WTC11 (cell line): ENCODE measurements at regions not wholly inside any gene's neighbourhood (a gene's known extent, or its start where the extent isn't known, plus 50 kb on each side); places are given as distances from the start of the nearest gene placed in this dataset.

Experiments used
- ATF3 ChIP-seq: sonication (generic); formaldehyde crosslinking; conservative IDR thresholded peaks from 2 replicates; pipeline ENCODE4 v1.8.1; 2022; ENCODE audit warnings: mild to moderate bottlenecking, missing genetic modification reagents
- CTCF ChIP-seq: fragments of 200-600 bp; IDR thresholded peaks from 2 replicates; pipeline ENCODE4 v1.8.0; 2022; ENCODE audit warnings: antibody characterized with exemption
- FOXJ3 ChIP-seq: sonication (generic); formaldehyde crosslinking; IDR thresholded peaks from 2 replicates; pipeline ENCODE4 v1.9.0; 2021; ENCODE audit warnings: missing genetic modification reagents, mild to moderate bottlenecking, borderline replicate concordance
- KAT7 ChIP-seq: sonication (generic); formaldehyde crosslinking; IDR thresholded peaks from 2 replicates; pipeline ENCODE4 v1.8.1; 2023; ENCODE audit warnings: missing genetic modification reagents, mild to moderate bottlenecking, borderline replicate concordance
- SP1 ChIP-seq: sonication (generic); formaldehyde crosslinking; conservative IDR thresholded peaks from 2 replicates; pipeline ENCODE4 v1.8.1; 2022; ENCODE audit warnings: missing genetic modification reagents
- ZNF263 ChIP-seq: sonication (generic); formaldehyde crosslinking; IDR thresholded peaks from 2 replicates; pipeline ENCODE4 v1.8.1; 2022; ENCODE audit warnings: low read depth, mild to moderate bottlenecking, moderate library complexity, missing genetic modification reagents
- TF ChIP-seq, protein P1 (sequence below): sonication (generic); formaldehyde crosslinking; IDR thresholded peaks from 2 replicates; pipeline ENCODE4 v1.8.1; 2023; ENCODE audit warnings: mild to moderate bottlenecking, missing genetic modification reagents

DNA sequence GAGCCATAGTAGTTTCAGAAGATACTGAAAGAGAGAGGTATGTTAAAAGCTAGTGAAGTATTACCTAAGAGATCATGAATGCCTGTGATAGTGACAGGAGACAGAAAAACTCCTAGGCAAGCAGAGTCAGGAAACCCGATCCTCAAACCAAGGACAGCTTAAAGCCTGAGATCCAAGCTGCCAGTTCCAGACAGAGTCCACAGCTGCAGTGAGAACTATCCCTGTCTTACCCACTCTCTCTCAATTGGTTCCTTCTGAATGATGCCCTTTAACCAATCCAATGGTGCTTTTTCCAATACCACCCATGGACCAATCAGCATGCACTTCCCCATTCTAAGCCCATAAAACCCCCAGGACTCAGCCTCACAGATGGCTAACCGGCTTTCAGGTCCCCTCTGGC, 90.4 kb upstream of the PCDH10 start:
- TF ChIP-seq KAT7 (CRISPR knock-in tag), result no peak
- TF ChIP-seq ATF3 (CRISPR knock-in tag), result no peak
- TF ChIP-seq CTCF, result no peak
- TF ChIP-seq, protein P1, sequence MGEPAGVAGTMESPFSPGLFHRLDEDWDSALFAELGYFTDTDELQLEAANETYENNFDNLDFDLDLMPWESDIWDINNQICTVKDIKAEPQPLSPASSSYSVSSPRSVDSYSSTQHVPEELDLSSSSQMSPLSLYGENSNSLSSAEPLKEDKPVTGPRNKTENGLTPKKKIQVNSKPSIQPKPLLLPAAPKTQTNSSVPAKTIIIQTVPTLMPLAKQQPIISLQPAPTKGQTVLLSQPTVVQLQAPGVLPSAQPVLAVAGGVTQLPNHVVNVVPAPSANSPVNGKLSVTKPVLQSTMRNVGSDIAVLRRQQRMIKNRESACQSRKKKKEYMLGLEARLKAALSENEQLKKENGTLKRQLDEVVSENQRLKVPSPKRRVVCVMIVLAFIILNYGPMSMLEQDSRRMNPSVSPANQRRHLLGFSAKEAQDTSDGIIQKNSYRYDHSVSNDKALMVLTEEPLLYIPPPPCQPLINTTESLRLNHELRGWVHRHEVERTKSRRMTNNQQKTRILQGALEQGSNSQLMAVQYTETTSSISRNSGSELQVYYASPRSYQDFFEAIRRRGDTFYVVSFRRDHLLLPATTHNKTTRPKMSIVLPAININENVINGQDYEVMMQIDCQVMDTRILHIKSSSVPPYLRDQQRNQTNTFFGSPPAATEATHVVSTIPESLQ (CRISPR knock-in tag), result no peak
- no peak for TF ChIP-seq FOXJ3 (CRISPR knock-in tag)
- no peak for TF ChIP-seq SP1 (CRISPR knock-in tag)
- TF ChIP-seq ZNF263, result no peak
